Chondrocyte (in vitro differentiated cells): ENCODE measurements at regions not wholly inside any gene's neighbourhood (a gene's known extent, or its start where the extent isn't known, plus 50 kb on each side); places are given as distances from the start of the nearest gene placed in this dataset.
"Not testable (repeated sequence)": the region's sequence is repeated elsewhere in the genome, so short reads cannot be mapped to it uniquely, and the experiment has no call there.

Experiments used
- DNase-seq: peaks from one replicate; pipeline ENCODE4 v3.0.0; 2021; ENCODE audit warnings: mixed read lengths, low spot score
- H3K27ac Mint-ChIP-seq: one replicate; pipeline ENCODE4 v1.8.0; 2021; ENCODE audit warnings: mild to moderate bottlenecking, moderate library complexity, mixed read lengths; ENCODE audit not compliant: unreplicated experiment
- H3K27me3 Mint-ChIP-seq: 2 replicates; pipeline ENCODE4 v1.8.0; 2021; ENCODE audit warnings: low read depth, mixed read lengths
- H3K36me3 Mint-ChIP-seq: 2 replicates; pipeline ENCODE4 v1.8.0; 2021; ENCODE audit warnings: low read depth, mixed read lengths
- H3K4me1 Mint-ChIP-seq: 2 replicates; pipeline ENCODE4 v1.8.0; 2021; ENCODE audit warnings: low read depth, mild to moderate bottlenecking, mixed read lengths
- H3K4me3 Mint-ChIP-seq: one replicate; pipeline ENCODE4 v1.8.0; 2021; ENCODE audit warnings: mild to moderate bottlenecking, moderate library complexity, mixed read lengths; ENCODE audit not compliant: unreplicated experiment
- H3K9me3 Mint-ChIP-seq: 2 replicates; pipeline ENCODE4 v1.8.0; 2021; ENCODE audit warnings: low read depth, mixed read lengths
- CTCF ChIP-seq: fragments of 200-600 bp; sonication (generic); IDR thresholded peaks from 2 replicates; pipeline ENCODE4 v1.5.0; 2021; ENCODE audit warnings: antibody characterized with exemption, mild to moderate bottlenecking, moderate library complexity

GRCh38 chr5:63194126-63194525, 615.5 kb downstream of the LRRC70 start:
- TF ChIP-seq CTCF: no peak
- no peaks in the 10 kb centered on the region for H3K36me3 Mint-ChIP-seq
- no peak overlapping the region for H3K4me3 Mint-ChIP-seq
- H3K27ac Mint-ChIP-seq: no peak overlapping the region
- H3K9me3 Mint-ChIP-seq: peaks cover 9% of the 10 kb centered on the region
- peaks cover 8% of the 10 kb centered on the region for H3K27me3 Mint-ChIP-seq
- no peaks in the 10 kb centered on the region for H3K4me1 Mint-ChIP-seq
- no peak for DNase-seq

- DNase-seq, H3K27me3 Mint-ChIP-seq, H3K27ac Mint-ChIP-seq, H3K36me3 Mint-ChIP-seq, H3K4me3 Mint-ChIP-seq, H3K4me1 Mint-ChIP-seq: not testable (repeated sequence)
- H3K9me3 Mint-ChIP-seq: peaks cover 10% of the 10 kb centered on the region
Observed at GRCh38 chr5:63180190-63180589, 601.6 kb downstream of the LRRC70 start.

GRCh38 chr5:63175850-63176249, 597.2 kb downstream of the LRRC70 start:
- TF ChIP-seq CTCF: no peak
- H3K4me3 Mint-ChIP-seq: no peak overlapping the region
- no peaks in the 10 kb centered on the region for H3K27me3 Mint-ChIP-seq
- peaks cover 3% of the 10 kb centered on the region for H3K9me3 Mint-ChIP-seq
- H3K36me3 Mint-ChIP-seq: no peaks in the 10 kb centered on the region
- H3K4me1 Mint-ChIP-seq: no peaks in the 10 kb centered on the region
- DNase-seq: no peak
- H3K27ac Mint-ChIP-seq: no peak overlapping the region

GRCh38 chr5:63170486-63170885, 591.9 kb downstream of the LRRC70 start:
- Mint-ChIP-seq H3K4me3 (no peak overlapping the region), H3K27ac (no peak overlapping the region), H3K9me3 (no peaks in the 10 kb centered on the region), H3K4me1 (no peaks in the 10 kb centered on the region), H3K27me3 (no peaks in the 10 kb centered on the region), H3K36me3 (no peaks in the 10 kb centered on the region)
- DNase-seq: no peak
- TF ChIP-seq CTCF: no peak

GRCh38 chr5:63164838-63165535, 586.4 kb downstream of the LRRC70 start:
- Mint-ChIP-seq H3K4me1 (no peaks in the 10 kb centered on the region), H3K4me3 (no peak overlapping the region), H3K9me3 (no peaks in the 10 kb centered on the region), H3K27me3 (no peaks in the 10 kb centered on the region), H3K36me3 (no peaks in the 10 kb centered on the region), H3K27ac (no peak overlapping the region)
- DNase-seq: no peak
- no peak for TF ChIP-seq CTCF

GRCh38 chr5:63164339-63164738, 585.7 kb downstream of the LRRC70 start:
- no peaks in the 10 kb centered on the region for H3K9me3 Mint-ChIP-seq
- no peaks in the 10 kb centered on the region for H3K4me1 Mint-ChIP-seq
- TF ChIP-seq CTCF: no peak
- H3K36me3 Mint-ChIP-seq: no peaks in the 10 kb centered on the region
- H3K27me3 Mint-ChIP-seq: no peaks in the 10 kb centered on the region
- H3K27ac Mint-ChIP-seq: no peak overlapping the region
- no peak overlapping the region for H3K4me3 Mint-ChIP-seq
- no peak for DNase-seq
